Retinal pigment epithelial cell (primary cell): ENCODE measurements at regions not wholly inside any gene's neighbourhood (a gene's known extent, or its start where the extent isn't known, plus 50 kb on each side); places are given as distances from the start of the nearest gene placed in this dataset.

ENCODE experiments used
- DNase-seq: peaks from one replicate; pipeline ENCODE4 v3.0.0-alpha.2; 2010; ENCODE audit warnings: low read depth
- H3K4me3 ChIP-seq: 2 replicates; pipeline ENCODE4 v1.5.1; 2011; ENCODE audit warnings: mild to moderate bottlenecking, low read length, control low read depth, moderate library complexity
- TF ChIP-seq, protein P1 (sequence below): conservative IDR thresholded peaks from 2 replicates; pipeline ENCODE4 v1.5.1; 2011; ENCODE audit warnings: low read depth, low read length, control low read depth, inconsistent platforms

- DNase-seq: no peak
- TF ChIP-seq, protein P1, sequence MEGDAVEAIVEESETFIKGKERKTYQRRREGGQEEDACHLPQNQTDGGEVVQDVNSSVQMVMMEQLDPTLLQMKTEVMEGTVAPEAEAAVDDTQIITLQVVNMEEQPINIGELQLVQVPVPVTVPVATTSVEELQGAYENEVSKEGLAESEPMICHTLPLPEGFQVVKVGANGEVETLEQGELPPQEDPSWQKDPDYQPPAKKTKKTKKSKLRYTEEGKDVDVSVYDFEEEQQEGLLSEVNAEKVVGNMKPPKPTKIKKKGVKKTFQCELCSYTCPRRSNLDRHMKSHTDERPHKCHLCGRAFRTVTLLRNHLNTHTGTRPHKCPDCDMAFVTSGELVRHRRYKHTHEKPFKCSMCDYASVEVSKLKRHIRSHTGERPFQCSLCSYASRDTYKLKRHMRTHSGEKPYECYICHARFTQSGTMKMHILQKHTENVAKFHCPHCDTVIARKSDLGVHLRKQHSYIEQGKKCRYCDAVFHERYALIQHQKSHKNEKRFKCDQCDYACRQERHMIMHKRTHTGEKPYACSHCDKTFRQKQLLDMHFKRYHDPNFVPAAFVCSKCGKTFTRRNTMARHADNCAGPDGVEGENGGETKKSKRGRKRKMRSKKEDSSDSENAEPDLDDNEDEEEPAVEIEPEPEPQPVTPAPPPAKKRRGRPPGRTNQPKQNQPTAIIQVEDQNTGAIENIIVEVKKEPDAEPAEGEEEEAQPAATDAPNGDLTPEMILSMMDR: no peak
- H3K4me3 ChIP-seq: no peak overlapping the region
Observed at GRCh38 chr16:51408357-51408756, 257.3 kb upstream of the SALL1 start.

DNA sequence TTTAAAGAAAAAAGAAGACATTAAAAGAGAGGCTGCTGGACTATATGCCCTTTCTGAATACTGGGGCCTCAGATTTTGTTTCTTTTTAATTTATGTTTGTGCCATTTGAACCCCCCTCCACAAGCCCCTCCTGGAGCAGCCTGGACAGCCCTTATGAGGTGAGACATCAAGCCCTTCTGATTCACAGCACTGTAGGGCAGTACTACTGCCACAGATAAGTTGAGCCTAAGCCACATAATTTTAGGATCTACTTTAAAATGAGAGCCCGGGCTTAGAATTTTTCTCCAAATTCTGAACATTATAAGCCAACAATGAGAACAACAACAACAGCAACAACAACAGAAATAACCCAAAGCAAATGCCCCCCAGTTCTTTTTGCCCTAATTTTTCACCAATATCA is 256.9 kb upstream of the SALL1 start:
- DNase-seq: no peak
- no peak overlapping the region for H3K4me3 ChIP-seq
- TF ChIP-seq, protein P1: no peak

DNA sequence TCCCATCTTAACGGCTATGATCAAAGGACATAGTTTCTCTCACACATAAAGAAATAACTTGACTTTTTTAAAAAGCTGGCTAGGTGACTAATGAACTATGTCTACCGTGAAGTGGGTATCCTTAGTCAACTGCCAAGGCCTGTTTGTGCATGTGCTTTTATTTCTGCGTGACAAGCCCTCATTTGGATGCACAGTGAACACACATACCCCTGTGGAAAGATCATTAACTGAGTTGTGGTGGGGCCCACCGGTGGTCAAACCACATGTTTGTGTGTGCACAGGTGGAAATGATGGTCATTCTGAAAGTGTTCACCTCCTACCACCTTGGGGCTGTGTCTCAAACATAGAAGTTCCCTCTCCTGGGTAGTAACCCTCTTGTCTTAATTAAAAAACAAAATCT is 256.1 kb upstream of the SALL1 start:
- H3K4me3 ChIP-seq: no peak overlapping the region
- TF ChIP-seq, protein P1: no peak
- no peak for DNase-seq

DNA sequence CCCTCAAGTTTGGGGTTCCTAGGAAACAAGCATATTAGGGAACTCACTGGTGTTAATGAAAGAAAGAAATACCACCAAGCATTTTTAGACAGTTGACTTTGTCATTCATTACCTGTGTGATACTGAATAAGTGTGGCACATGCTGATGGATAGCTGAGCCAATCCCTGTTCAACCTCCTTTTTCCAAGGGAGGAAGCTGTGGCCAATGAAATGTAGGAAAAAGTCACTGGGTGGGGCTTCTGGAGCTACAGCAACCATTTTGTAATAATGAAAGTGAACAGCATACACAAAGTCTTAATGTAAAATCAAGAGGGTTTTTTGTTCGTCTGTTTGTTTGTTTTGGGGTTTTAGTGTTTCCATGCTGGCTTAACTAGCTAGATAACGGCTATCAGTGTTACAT is 254.3 kb upstream of the SALL1 start:
- TF ChIP-seq, protein P1: no peak
- DNase-seq: no peak
- no peak overlapping the region for H3K4me3 ChIP-seq

DNA sequence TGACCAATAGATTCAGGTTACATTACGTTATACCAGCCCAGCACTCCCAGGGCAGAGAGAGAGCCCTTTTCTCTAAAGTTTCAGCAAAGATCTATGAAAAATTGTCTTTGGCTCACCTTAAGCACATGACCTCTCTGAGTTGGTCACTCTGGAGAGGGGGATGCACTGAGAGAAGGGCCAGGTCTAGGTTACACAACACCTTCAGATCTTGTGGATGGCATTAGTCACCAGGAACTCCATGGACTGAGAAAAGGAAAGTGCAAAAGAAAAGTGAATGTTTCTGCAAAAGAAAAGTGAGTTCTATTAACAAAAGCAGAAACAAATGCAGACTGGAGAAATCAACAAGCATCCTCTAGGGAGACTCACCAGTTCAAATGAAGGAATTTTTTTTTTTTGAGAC is 253.3 kb upstream of the SALL1 start:
- no peak for DNase-seq

DNA sequence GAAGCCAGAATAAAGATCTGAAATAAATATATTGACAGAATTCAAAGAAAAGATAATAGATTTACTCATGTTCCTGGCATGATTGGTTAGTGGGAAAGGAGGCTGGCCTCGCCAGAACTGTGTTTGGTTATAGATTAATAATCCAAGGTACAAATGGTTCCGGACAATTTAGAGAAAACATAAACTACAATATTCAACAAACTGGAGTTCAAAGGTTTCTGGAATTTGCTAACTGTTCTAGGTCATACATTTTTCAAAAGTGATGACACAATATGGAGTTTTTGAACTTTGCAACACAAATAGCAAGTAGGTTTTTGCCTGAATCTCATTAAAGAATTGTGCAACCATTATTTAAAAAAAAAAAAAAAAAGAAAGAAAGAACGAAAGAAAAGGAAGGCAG is 251.7 kb upstream of the SALL1 start:
- TF ChIP-seq, protein P1: no peak
- no peak for DNase-seq
- no peak overlapping the region for H3K4me3 ChIP-seq

More for the DNA sequence above, 253.3 kb upstream of the SALL1 start:
- TF ChIP-seq, protein P1: no peak
- H3K4me3 ChIP-seq: no peak overlapping the region

GRCh38 chr16:51402298-51402697 is 251.2 kb upstream of the SALL1 start:
- DNase-seq: no peak
- TF ChIP-seq, protein P1: no peak
- no peak overlapping the region for H3K4me3 ChIP-seq
